ENCODE measurements at regions not wholly inside any gene's neighbourhood (a gene's known extent, or its start where the extent isn't known, plus 50 kb on each side); places are given as distances from the start of the nearest gene placed in this dataset.

- TF ChIP-seq POLR2A (IDR thresholded peaks at IDR 0.05; ENCODE audit: low read depth, low read length): no peak
- no peak for TF ChIP-seq CHD1 (IDR thresholded peaks at IDR 0.05; ENCODE audit: low read depth, low read length)
- TF ChIP-seq CTCF (conservative IDR thresholded peaks at IDR 0.05; ENCODE audit: low read depth, low read length): no peak
- no peak for TF ChIP-seq RCOR1 (IDR thresholded peaks at IDR 0.05; ENCODE audit: insufficient replicate concordance, low read length)
- TF ChIP-seq RAD21 (IDR thresholded peaks at IDR 0.05; ENCODE audit: low read length): no peak
- no peak for TF ChIP-seq USF2 (IDR thresholded peaks at IDR 0.05; ENCODE audit: low read depth, low read length)
- TF ChIP-seq CEBPB (IDR thresholded peaks at IDR 0.05; ENCODE audit: low read depth, low read length): no peak
Observed at GRCh38 chr4:137748616-137749015, 216.3 kb upstream of the PCDH18 start.

All from IMR-90 (cell line).